Gastrocnemius medialis (tissue), 4 donors: ENCODE measurements at regions not wholly inside any gene's neighbourhood (a gene's known extent, or its start where the extent isn't known, plus 50 kb on each side); places are given as distances from the start of the nearest gene placed in this dataset.

Experiments
- POLR2A ChIP-seq, 2 donors: fragments of 450-650 bp; IDR thresholded peaks; one replicate each; pipeline ENCODE4 v1.6.1; 2017; ENCODE audit warnings: antibody characterized with exemption in 2 of 2, mild to moderate bottlenecking in 2 of 2, moderate library complexity in 2 of 2
- TF ChIP-seq, protein P1 (sequence below), 5 experiments: fragments of 450-650 bp in 3 of 5; fragments of 200-600 bp in 2 of 5; sonication (generic) in 2 of 5; IDR thresholded peaks in 4 of 5; conservative IDR thresholded peaks in 1 of 5; 1 replicate in 4 of 5; 2 replicates in 1 of 5; pipeline ENCODE4 v1.5.1; 2016 to 2019; ENCODE audit warnings: antibody characterized with exemption in 5 of 5, mild to moderate bottlenecking in 3 of 5, moderate library complexity in 3 of 5

DNA sequence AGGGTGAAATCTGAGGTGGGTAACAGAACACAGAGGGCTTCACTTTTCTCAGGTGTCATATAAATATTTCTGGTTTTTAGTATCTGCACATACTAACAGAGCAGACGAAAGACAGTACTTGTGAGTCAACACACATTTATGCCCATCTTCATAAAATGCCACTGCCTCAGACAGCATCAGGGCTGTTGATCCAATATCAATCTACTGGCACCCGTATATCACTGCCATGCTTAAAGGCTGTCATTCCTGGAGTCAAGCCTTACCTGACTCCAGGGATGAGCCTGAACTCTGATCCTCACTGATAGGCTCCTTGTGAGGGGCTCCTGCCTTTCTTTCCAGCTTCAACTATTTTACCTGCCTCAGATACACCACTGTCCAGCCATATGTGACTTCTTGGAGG lies 595.7 kb downstream of the TFAP2B start:
- TF ChIP-seq, protein P1, sequence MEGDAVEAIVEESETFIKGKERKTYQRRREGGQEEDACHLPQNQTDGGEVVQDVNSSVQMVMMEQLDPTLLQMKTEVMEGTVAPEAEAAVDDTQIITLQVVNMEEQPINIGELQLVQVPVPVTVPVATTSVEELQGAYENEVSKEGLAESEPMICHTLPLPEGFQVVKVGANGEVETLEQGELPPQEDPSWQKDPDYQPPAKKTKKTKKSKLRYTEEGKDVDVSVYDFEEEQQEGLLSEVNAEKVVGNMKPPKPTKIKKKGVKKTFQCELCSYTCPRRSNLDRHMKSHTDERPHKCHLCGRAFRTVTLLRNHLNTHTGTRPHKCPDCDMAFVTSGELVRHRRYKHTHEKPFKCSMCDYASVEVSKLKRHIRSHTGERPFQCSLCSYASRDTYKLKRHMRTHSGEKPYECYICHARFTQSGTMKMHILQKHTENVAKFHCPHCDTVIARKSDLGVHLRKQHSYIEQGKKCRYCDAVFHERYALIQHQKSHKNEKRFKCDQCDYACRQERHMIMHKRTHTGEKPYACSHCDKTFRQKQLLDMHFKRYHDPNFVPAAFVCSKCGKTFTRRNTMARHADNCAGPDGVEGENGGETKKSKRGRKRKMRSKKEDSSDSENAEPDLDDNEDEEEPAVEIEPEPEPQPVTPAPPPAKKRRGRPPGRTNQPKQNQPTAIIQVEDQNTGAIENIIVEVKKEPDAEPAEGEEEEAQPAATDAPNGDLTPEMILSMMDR (IDR thresholded peaks at IDR 0.05 in 4 of 5, conservative IDR thresholded peaks at IDR 0.05 in 1 of 5), result no peak
- TF ChIP-seq POLR2A (IDR thresholded peaks at IDR 0.05), result no peak
